ENCODE measurements at regions not wholly inside any gene's neighbourhood (a gene's known extent, or its start where the extent isn't known, plus 50 kb on each side); places are given as distances from the start of the nearest gene placed in this dataset.

- H3K4me1 ChIP-seq (ENCODE audit: insufficient read depth, low read length), result no peaks in the 10 kb centered on the region
- H3K9me3 ChIP-seq (ENCODE audit: low read depth, low read length), result no peaks in the 10 kb centered on the region
- H3K27me3 ChIP-seq (ENCODE audit: insufficient read depth, low read length), result no peaks in the 10 kb centered on the region
- no peak overlapping the region for H3K4me3 ChIP-seq (ENCODE audit: low read length)
These were observed 57.2 kb upstream of the IRAK1BP1 start for GRCh38 chr6:78810146-78810545.

GRCh38 chr6:78810698-78811097, 56.7 kb upstream of the IRAK1BP1 start:
- no peaks in the 10 kb centered on the region for H3K9me3 ChIP-seq (ENCODE audit: low read depth, low read length)
- H3K27me3 ChIP-seq (ENCODE audit: insufficient read depth, low read length), result no peaks in the 10 kb centered on the region
- no peaks in the 10 kb centered on the region for H3K4me1 ChIP-seq (ENCODE audit: insufficient read depth, low read length)
- no peak overlapping the region for H3K4me3 ChIP-seq (ENCODE audit: low read length)
